NCI-H2196 treated with DMSO at 0.1 percent for 48 hours (cell line): ENCODE measurements at regions not wholly inside any gene's neighbourhood (a gene's known extent, or its start where the extent isn't known, plus 50 kb on each side); places are given as distances from the start of the nearest gene placed in this dataset.

Experiments
- DNase-seq: peaks from one replicate; lab custom pipeline; 2025; ENCODE audit not compliant: unreplicated experiment; lab: John Stamatoyannopoulos, UW

- no peak for DNase-seq
Observed at GRCh38 chr2:239477591-239477990, 76.8 kb upstream of the HDAC4 start.

GRCh38 chr2:239476757-239477585, 76.2 kb upstream of the HDAC4 start:
- no peak for DNase-seq

- no peak for DNase-seq
Observed at GRCh38 chr2:239476029-239476756, 75.4 kb upstream of the HDAC4 start.

GRCh38 chr2:239475161-239476028, 74.6 kb upstream of the HDAC4 start:
- DNase-seq = no peak

- DNase-seq = no peak
Observed at GRCh38 chr2:239473211-239473805, 72.5 kb upstream of the HDAC4 start.

- DNase-seq = no peak
Observed at GRCh38 chr2:239472235-239472775, 71.5 kb upstream of the HDAC4 start.

- no peak for DNase-seq
Observed at GRCh38 chr2:239471011-239471792, 70.4 kb upstream of the HDAC4 start.

- DNase-seq = no peak
Observed at GRCh38 chr2:239470151-239470900, 69.5 kb upstream of the HDAC4 start.

GRCh38 chr2:239469106-239469960, 68.5 kb upstream of the HDAC4 start:
- DNase-seq = no peak

GRCh38 chr2:239468491-239469105, 67.8 kb upstream of the HDAC4 start:
- DNase-seq = no peak

- no peak for DNase-seq
Observed at GRCh38 chr2:239467956-239468490, 67.2 kb upstream of the HDAC4 start.

GRCh38 chr2:239467281-239467955, 66.6 kb upstream of the HDAC4 start:
- no peak for DNase-seq

GRCh38 chr2:239466755-239467271, 66.0 kb upstream of the HDAC4 start:
- no peak for DNase-seq

- DNase-seq = no peak
Observed at GRCh38 chr2:239466061-239466754, 65.4 kb upstream of the HDAC4 start.

GRCh38 chr2:239465017-239466001, 64.5 kb upstream of the HDAC4 start:
- DNase-seq = peak; percentile 86
